Mesenchymal stem cell (in vitro differentiated cells and primary cell): ENCODE measurements at regions not wholly inside any gene's neighbourhood (a gene's known extent, or its start where the extent isn't known, plus 50 kb on each side); places are given as distances from the start of the nearest gene placed in this dataset.

Experiments
- DNase-seq: peaks from one replicate; pipeline ENCODE4 v3.0.0-alpha.2; 2013
- H2AFZ ChIP-seq: one replicate; pipeline ENCODE4 v1.6.1; 2013; ENCODE audit warnings: low read depth, mild to moderate bottlenecking, control low read depth, inconsistent platforms, low read length, moderate library complexity
- H2AK5ac ChIP-seq: 2 replicates; pipeline ENCODE4 v1.6.1; 2013; ENCODE audit warnings: low read length, moderate library complexity, mild to moderate bottlenecking, inconsistent platforms; ENCODE audit not compliant: severe bottlenecking
- H2BK120ac ChIP-seq: one replicate; pipeline ENCODE4 v1.6.1; 2013; ENCODE audit warnings: low read depth, mild to moderate bottlenecking, inconsistent platforms, low read length, moderate library complexity
- H2BK12ac ChIP-seq, 2 experiments: one replicate each; pipeline ENCODE4 v1.6.1; 2013; ENCODE audit warnings: inconsistent platforms in 2 of 2, low read length in 2 of 2, mild to moderate bottlenecking in 2 of 2, moderate library complexity in 2 of 2, control low read depth in 1 of 2
- H2BK15ac ChIP-seq: one replicate; pipeline ENCODE4 v1.6.1; 2013; ENCODE audit warnings: mild to moderate bottlenecking, low read depth, inconsistent platforms; ENCODE audit not compliant: poor library complexity, severe bottlenecking
- H2BK5ac ChIP-seq: 2 replicates; pipeline ENCODE4 v1.6.1; 2013; ENCODE audit warnings: low read depth, mild to moderate bottlenecking, low read length, control low read depth, inconsistent platforms; ENCODE audit not compliant: poor library complexity, severe bottlenecking
- H3K14ac ChIP-seq, 2 experiments: one replicate each; pipeline ENCODE4 v1.6.1; 2013; ENCODE audit warnings: inconsistent platforms in 2 of 2, low read length in 2 of 2, control low read depth in 1 of 2, mild to moderate bottlenecking in 1 of 2, moderate library complexity in 1 of 2
- H3K18ac ChIP-seq, 2 experiments: one replicate each; pipeline ENCODE4 v1.6.1; 2013; ENCODE audit warnings: inconsistent platforms in 2 of 2, low read length in 2 of 2, control low read depth in 1 of 2, low read depth in 1 of 2, mild to moderate bottlenecking in 1 of 2
- H3K23ac ChIP-seq, 2 experiments: one replicate each; pipeline ENCODE4 v1.6.1; 2013; ENCODE audit warnings: inconsistent platforms in 2 of 2, low read length in 2 of 2, mild to moderate bottlenecking in 2 of 2, moderate library complexity in 2 of 2, control low read depth in 1 of 2
- H3K27ac ChIP-seq: 2 replicates; pipeline ENCODE4 v1.5.1; 2013; ENCODE audit warnings: mild to moderate bottlenecking, moderate library complexity, low read length, control low read depth, inconsistent platforms; ENCODE audit not compliant: poor library complexity, severe bottlenecking
- H3K27me3 ChIP-seq, 2 experiments: 2 replicates each; pipeline versions ENCODE4 v1.6.1 to v1.7.0; 2013; ENCODE audit warnings: low read length in 2 of 2, mild to moderate bottlenecking in 2 of 2, moderate library complexity in 2 of 2, control low read depth in 1 of 2, inconsistent platforms in 1 of 2; ENCODE audit not compliant: control insufficient read depth in 1 of 2, insufficient read depth in 1 of 2
- H3K36me3 ChIP-seq, 2 experiments: 2 replicates each; pipeline versions ENCODE4 v1.6.1 to v1.7.0; 2013; ENCODE audit warnings: low read length in 2 of 2, control low read depth in 1 of 2, inconsistent platforms in 1 of 2, low read depth in 1 of 2, mild to moderate bottlenecking in 1 of 2; ENCODE audit not compliant: insufficient read depth in 2 of 2, control insufficient read depth in 1 of 2
- H3K4ac ChIP-seq, 2 experiments: one replicate each; pipeline ENCODE4 v1.6.1; 2013; ENCODE audit warnings: inconsistent platforms in 2 of 2, low read length in 2 of 2, mild to moderate bottlenecking in 2 of 2, moderate library complexity in 2 of 2, control low read depth in 1 of 2, low read depth in 1 of 2
- H3K4me1 ChIP-seq: 2 replicates; pipeline ENCODE4 v1.6.1; 2013; ENCODE audit warnings: low read depth, low read length, control low read depth; ENCODE audit not compliant: control insufficient read depth, insufficient read depth
- H3K4me2 ChIP-seq: 2 replicates; pipeline ENCODE4 v1.6.1; 2013; ENCODE audit warnings: low read length, mild to moderate bottlenecking, inconsistent platforms; ENCODE audit not compliant: poor library complexity, severe bottlenecking
- H3K4me3 ChIP-seq, 2 experiments: 2 replicates each; pipeline versions ENCODE4 v1.5.1 to v1.7.0; 2013; ENCODE audit warnings: low read length in 2 of 2, mild to moderate bottlenecking in 2 of 2, control low read depth in 1 of 2, low read depth in 1 of 2; ENCODE audit not compliant: insufficient read depth in 1 of 2
- H3K79me1 ChIP-seq: replicated peaks from 2 replicates; pipeline ENCODE4 v1.6.1; 2013; ENCODE audit warnings: mild to moderate bottlenecking, control low read depth, low read length, inconsistent platforms; ENCODE audit not compliant: poor library complexity, severe bottlenecking
- H3K9ac ChIP-seq: 2 replicates; pipeline ENCODE4 v1.7.0; 2013; ENCODE audit warnings: mild to moderate bottlenecking, low read length, moderate library complexity
- H3K9me3 ChIP-seq: 2 replicates; pipeline ENCODE4 v1.7.0; 2013; ENCODE audit warnings: mild to moderate bottlenecking, low read length; ENCODE audit not compliant: control insufficient read depth
- H4K8ac ChIP-seq: one replicate; pipeline ENCODE4 v1.6.1; 2013; ENCODE audit warnings: inconsistent platforms, mild to moderate bottlenecking, low read length, moderate library complexity
- H4K91ac ChIP-seq: one replicate; pipeline ENCODE4 v1.6.1; 2013; ENCODE audit warnings: mild to moderate bottlenecking, low read length, inconsistent platforms
- WGBS: methylation state at CpG from one replicate; pipeline ENCODE4 v1.1.7; 2013; ENCODE audit warnings: mixed read lengths; 5-methylcytosine and 5-hydroxymethylcytosine counted together

GRCh38 chr2:180124273-180125139 lies 117.4 kb upstream of the CWC22 start:
- H3K18ac ChIP-seq: peak overlapping the region in 1 of 2 experiments; percentile 16
- H3K14ac ChIP-seq: no peak overlapping the region
- no peaks in the 10 kb centered on the region for H3K36me3 ChIP-seq
- WGBS: 29% methylated on average over 5 of the region's 8 CpGs
- no peak overlapping the region for H4K91ac ChIP-seq
- H3K4me1 ChIP-seq: peaks cover 3% of the 10 kb centered on the region
- H2AFZ ChIP-seq: no peak overlapping the region
- no peaks in the 10 kb centered on the region for H3K79me1 ChIP-seq
- no peak overlapping the region for H2AK5ac ChIP-seq
- no peak overlapping the region for H3K4ac ChIP-seq
- peak; percentile 73 for DNase-seq
- H3K9ac ChIP-seq: peak overlapping the region; percentile 25
- H3K27me3 ChIP-seq: no peaks in the 10 kb centered on the region
- H3K23ac ChIP-seq: no peak overlapping the region
- H2BK5ac ChIP-seq: no peak overlapping the region
- H2BK12ac ChIP-seq: peak overlapping the region in 1 of 2 experiments; percentile 66
- no peak overlapping the region for H2BK15ac ChIP-seq
- H3K27ac ChIP-seq: no peak overlapping the region
- no peak overlapping the region for H3K4me2 ChIP-seq
- no peak overlapping the region for H4K8ac ChIP-seq
- H2BK120ac ChIP-seq: no peak overlapping the region
- H3K4me3 ChIP-seq: no peak overlapping the region
- no peaks in the 10 kb centered on the region for H3K9me3 ChIP-seq

- no peaks in the 10 kb centered on the region for H3K36me3 ChIP-seq
- 60% methylated on average over 2 of the region's 2 CpGs for WGBS
- H2AK5ac ChIP-seq: no peak overlapping the region
- no peak overlapping the region for H2AFZ ChIP-seq
- H3K27ac ChIP-seq: no peak overlapping the region
- H4K91ac ChIP-seq: no peak overlapping the region
- no peak overlapping the region for H3K4me3 ChIP-seq
- DNase-seq: peak; percentile 38
- H3K18ac ChIP-seq: no peak overlapping the region
- H3K14ac ChIP-seq: no peak overlapping the region
- H3K27me3 ChIP-seq: no peaks in the 10 kb centered on the region
- peak overlapping the region; percentile 69 for H3K9ac ChIP-seq
- no peak overlapping the region for H2BK15ac ChIP-seq
- H2BK120ac ChIP-seq: no peak overlapping the region
- H2BK12ac ChIP-seq: no peak overlapping the region
- no peaks in the 10 kb centered on the region for H3K79me1 ChIP-seq
- no peak overlapping the region for H4K8ac ChIP-seq
- H3K4ac ChIP-seq: no peak overlapping the region
- H3K4me2 ChIP-seq: no peak overlapping the region
- no peak overlapping the region for H3K23ac ChIP-seq
- H3K4me1 ChIP-seq: peaks cover 3% of the 10 kb centered on the region
- H3K9me3 ChIP-seq: no peaks in the 10 kb centered on the region
- H2BK5ac ChIP-seq: no peak overlapping the region
Observed at GRCh38 chr2:180122874-180123273, 115.8 kb upstream of the CWC22 start.

GRCh38 chr2:180115675-180116074 lies 108.6 kb upstream of the CWC22 start:
- H3K27ac ChIP-seq: no peak overlapping the region
- no peaks in the 10 kb centered on the region for H3K36me3 ChIP-seq

GRCh38 chr2:180115269-180115668 lies 108.2 kb upstream of the CWC22 start:
- Histone ChIP-seq H3K4me2 (no peak overlapping the region), H3K14ac (no peak overlapping the region), H3K4me3 (no peak overlapping the region), H2AK5ac (no peak overlapping the region), H4K91ac (no peak overlapping the region), H3K36me3 (no peaks in the 10 kb centered on the region), H2BK15ac (no peak overlapping the region), H3K27me3 (no peaks in the 10 kb centered on the region), H3K23ac (no peak overlapping the region), H3K18ac (no peak overlapping the region), H2BK12ac (no peak overlapping the region), H2AFZ (no peak overlapping the region), H3K4ac (no peak overlapping the region), H3K9me3 (no peaks in the 10 kb centered on the region), H3K4me1 (no peaks in the 10 kb centered on the region), H4K8ac (no peak overlapping the region), H3K9ac (no peak overlapping the region), H3K27ac (no peak overlapping the region), H2BK5ac (no peak overlapping the region), H3K79me1 (no peaks in the 10 kb centered on the region), H2BK120ac (no peak overlapping the region)
- no peak for DNase-seq
- WGBS: 97% methylated on average over 2 of the region's 2 CpGs

More at GRCh38 chr2:180115675-180116074, 108.6 kb upstream of the CWC22 start:
- Histone ChIP-seq H3K9ac (no peak overlapping the region), H2AFZ (no peak overlapping the region), H2BK12ac (no peak overlapping the region), H3K4ac (no peak overlapping the region), H3K4me1 (no peaks in the 10 kb centered on the region), H3K27me3 (no peaks in the 10 kb centered on the region), H3K18ac (no peak overlapping the region), H2AK5ac (no peak overlapping the region), H3K79me1 (no peaks in the 10 kb centered on the region), H2BK15ac (no peak overlapping the region), H3K4me3 (no peak overlapping the region), H2BK120ac (no peak overlapping the region), H3K14ac (no peak overlapping the region), H4K91ac (no peak overlapping the region), H2BK5ac (no peak overlapping the region), H3K4me2 (no peak overlapping the region), H3K9me3 (no peaks in the 10 kb centered on the region), H4K8ac (no peak overlapping the region), H3K23ac (no peak overlapping the region)
- 100% methylated on average over 1 of the region's 2 CpGs for WGBS
- no peak for DNase-seq
